ENCODE measurements at regions not wholly inside any gene's neighbourhood (a gene's known extent, or its start where the extent isn't known, plus 50 kb on each side); places are given as distances from the start of the nearest gene placed in this dataset.
"Not testable (repeated sequence)": the region's sequence is repeated elsewhere in the genome, so short reads cannot be mapped to it uniquely, and the experiment has no call there.

DNA sequence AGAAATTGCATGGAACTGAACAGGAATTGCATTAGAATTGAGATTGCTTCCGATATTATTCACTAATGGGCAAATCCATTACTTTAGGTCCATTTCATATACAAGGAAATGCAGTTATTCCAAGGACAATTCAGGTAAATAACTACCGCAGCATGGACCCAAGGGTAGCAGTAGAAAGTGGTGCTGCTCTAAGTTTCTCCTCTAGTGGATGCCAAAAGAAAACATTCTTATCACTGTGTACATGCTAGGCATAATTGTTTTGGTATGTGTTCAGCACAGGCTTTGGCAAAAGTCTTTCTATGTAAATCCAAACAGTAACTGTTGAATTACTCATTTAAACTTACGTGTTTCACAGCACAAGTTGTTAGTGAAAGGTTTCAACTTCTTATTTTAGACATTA, 890.1 kb upstream of the ADAMTS5 start:
- not testable (repeated sequence) for H3K27me3 Mint-ChIP-seq (ENCODE audit: insufficient read depth, low read depth); H3K9me3 Mint-ChIP-seq; H3K36me3 Mint-ChIP-seq; H3K4me3 ChIP-seq; H3K4me1 Mint-ChIP-seq; H3K4me1 ChIP-seq; H3K36me3 ChIP-seq; H3F3A ChIP-seq (ENCODE audit: low read depth); H3K27ac ChIP-seq; H3K9me3 ChIP-seq (ENCODE audit: low read depth); H3K79me2 ChIP-seq (ENCODE audit: low read depth); H3K4me2 ChIP-seq; H3K4me3 Mint-ChIP-seq; H3K27ac Mint-ChIP-seq; H3K9ac ChIP-seq; H2AFZ ChIP-seq (replicated peaks); H3K27me3 ChIP-seq; H4K20me1 ChIP-seq (ENCODE audit: low read depth); DNase-seq (ENCODE audit: low spot score)

DNA sequence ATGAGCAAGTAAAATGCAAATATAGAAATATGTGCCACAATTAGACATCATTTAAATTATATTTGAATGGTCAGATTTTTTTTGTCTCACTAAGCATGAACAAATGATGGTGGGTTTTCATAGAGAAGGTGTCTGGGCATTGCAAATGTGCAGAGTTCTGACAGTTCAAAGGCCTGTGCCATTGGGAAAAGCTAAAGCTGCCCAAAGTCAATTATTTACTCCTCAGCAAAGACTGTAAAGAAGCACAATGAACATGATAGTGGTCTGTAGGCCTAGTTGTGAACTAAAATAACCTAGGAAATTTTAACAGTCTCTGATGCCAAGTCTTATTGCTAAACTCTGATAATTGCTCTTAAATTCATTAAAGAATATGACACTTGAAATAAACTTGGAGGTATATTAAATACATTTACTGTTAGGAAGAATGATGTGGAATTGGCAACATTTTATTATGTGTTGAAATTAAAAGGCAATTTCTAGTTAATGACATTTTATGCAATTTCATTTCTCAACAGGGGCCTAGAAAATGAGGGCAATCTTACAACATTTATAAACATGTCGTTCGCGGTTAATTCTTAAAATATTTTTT, 874.3 kb upstream of the ADAMTS5 start:
- Histone ChIP-seq H4K20me1 (ENCODE audit: low read depth) (no peaks in the 10 kb centered on the region), H3K36me3 (no peaks in the 10 kb centered on the region), H3K27ac (no peak overlapping the region), H2AFZ (replicated peaks) (no peak overlapping the region), H3K79me2 (ENCODE audit: low read depth) (no peaks in the 10 kb centered on the region), H3K9ac (no peak overlapping the region), H3K4me2 (no peak overlapping the region), H3K4me1 (no peaks in the 10 kb centered on the region), H3F3A (ENCODE audit: low read depth) (no peaks in the 10 kb centered on the region), H3K27me3 (no peaks in the 10 kb centered on the region), H3K9me3 (ENCODE audit: low read depth) (no peaks in the 10 kb centered on the region), H3K4me3 (no peak overlapping the region)
- Mint-ChIP-seq H3K4me1 (no peaks in the 10 kb centered on the region), H3K9me3 (no peaks in the 10 kb centered on the region), H3K27ac (no peak overlapping the region), H3K36me3 (no peaks in the 10 kb centered on the region), H3K27me3 (ENCODE audit: insufficient read depth, low read depth) (no peaks in the 10 kb centered on the region), H3K4me3 (no peak overlapping the region)
- DNase-seq (ENCODE audit: low spot score), result no peak
- TF ChIP-seq, protein P1, sequence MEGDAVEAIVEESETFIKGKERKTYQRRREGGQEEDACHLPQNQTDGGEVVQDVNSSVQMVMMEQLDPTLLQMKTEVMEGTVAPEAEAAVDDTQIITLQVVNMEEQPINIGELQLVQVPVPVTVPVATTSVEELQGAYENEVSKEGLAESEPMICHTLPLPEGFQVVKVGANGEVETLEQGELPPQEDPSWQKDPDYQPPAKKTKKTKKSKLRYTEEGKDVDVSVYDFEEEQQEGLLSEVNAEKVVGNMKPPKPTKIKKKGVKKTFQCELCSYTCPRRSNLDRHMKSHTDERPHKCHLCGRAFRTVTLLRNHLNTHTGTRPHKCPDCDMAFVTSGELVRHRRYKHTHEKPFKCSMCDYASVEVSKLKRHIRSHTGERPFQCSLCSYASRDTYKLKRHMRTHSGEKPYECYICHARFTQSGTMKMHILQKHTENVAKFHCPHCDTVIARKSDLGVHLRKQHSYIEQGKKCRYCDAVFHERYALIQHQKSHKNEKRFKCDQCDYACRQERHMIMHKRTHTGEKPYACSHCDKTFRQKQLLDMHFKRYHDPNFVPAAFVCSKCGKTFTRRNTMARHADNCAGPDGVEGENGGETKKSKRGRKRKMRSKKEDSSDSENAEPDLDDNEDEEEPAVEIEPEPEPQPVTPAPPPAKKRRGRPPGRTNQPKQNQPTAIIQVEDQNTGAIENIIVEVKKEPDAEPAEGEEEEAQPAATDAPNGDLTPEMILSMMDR (IDR thresholded peaks at IDR 0.05), result no peak
- no peak for TF ChIP-seq EZH2phosphoT487 (IDR thresholded peaks at IDR 0.05)
- TF ChIP-seq EZH2 (IDR thresholded peaks at IDR 0.05), result no peak

- Mint-ChIP-seq H3K27me3 (ENCODE audit: insufficient read depth, low read depth) (no peaks in the 10 kb centered on the region), H3K4me1 (no peaks in the 10 kb centered on the region), H3K9me3 (peaks cover 2% of the 10 kb centered on the region), H3K36me3 (no peaks in the 10 kb centered on the region), H3K4me3 (no peak overlapping the region), H3K27ac (no peak overlapping the region)
- no peak overlapping the region for H3K4me2 ChIP-seq
- H3K27ac ChIP-seq, result no peak overlapping the region
- no peaks in the 10 kb centered on the region for H3K4me1 ChIP-seq
- H3K79me2 ChIP-seq (ENCODE audit: low read depth), result no peaks in the 10 kb centered on the region
- no peaks in the 10 kb centered on the region for H3K36me3 ChIP-seq
- TF ChIP-seq EZH2phosphoT487 (IDR thresholded peaks at IDR 0.05) (no peak), EZH2 (IDR thresholded peaks at IDR 0.05) (no peak)
- TF ChIP-seq, protein P1 (IDR thresholded peaks at IDR 0.05), result no peak
- H3K27me3 ChIP-seq, result no peaks in the 10 kb centered on the region
- no peak overlapping the region for H3K9ac ChIP-seq
- H4K20me1 ChIP-seq (ENCODE audit: low read depth), result no peaks in the 10 kb centered on the region
- no peak for DNase-seq (ENCODE audit: low spot score)
- H3F3A ChIP-seq (ENCODE audit: low read depth), result no peaks in the 10 kb centered on the region
- H3K4me3 ChIP-seq, result no peak overlapping the region
- H2AFZ ChIP-seq (replicated peaks), result no peak overlapping the region
- no peaks in the 10 kb centered on the region for H3K9me3 ChIP-seq (ENCODE audit: low read depth)
Observed at GRCh38 chr21:27840262-27840661, 873.4 kb upstream of the ADAMTS5 start.

- H3K9me3 ChIP-seq (ENCODE audit: low read depth), result no peaks in the 10 kb centered on the region
- TF ChIP-seq EZH2phosphoT487 (IDR thresholded peaks at IDR 0.05) (no peak), EZH2 (IDR thresholded peaks at IDR 0.05) (no peak)
- TF ChIP-seq, protein P1 (IDR thresholded peaks at IDR 0.05), result no peak
- no peak overlapping the region for H3K27ac Mint-ChIP-seq
- H3K4me1 ChIP-seq, result no peaks in the 10 kb centered on the region
- H3K79me2 ChIP-seq (ENCODE audit: low read depth), result no peaks in the 10 kb centered on the region
- H3K4me3 ChIP-seq, result no peak overlapping the region
- H3K27me3 ChIP-seq, result no peaks in the 10 kb centered on the region
- no peak overlapping the region for H2AFZ ChIP-seq (replicated peaks)
- no peaks in the 10 kb centered on the region for H3K36me3 Mint-ChIP-seq
- H3K9me3 Mint-ChIP-seq, result peaks cover 2% of the 10 kb centered on the region
- H3K4me3 Mint-ChIP-seq, result no peak overlapping the region
- no peak overlapping the region for H3K27ac ChIP-seq
- no peak overlapping the region for H3K4me2 ChIP-seq
- H3K9ac ChIP-seq, result no peak overlapping the region
- no peaks in the 10 kb centered on the region for H4K20me1 ChIP-seq (ENCODE audit: low read depth)
- H3K36me3 ChIP-seq, result no peaks in the 10 kb centered on the region
- no peaks in the 10 kb centered on the region for H3F3A ChIP-seq (ENCODE audit: low read depth)
- no peaks in the 10 kb centered on the region for H3K27me3 Mint-ChIP-seq (ENCODE audit: insufficient read depth, low read depth)
- DNase-seq (ENCODE audit: low spot score), result no peak
- no peaks in the 10 kb centered on the region for H3K4me1 Mint-ChIP-seq
Observed at GRCh38 chr21:27839512-27840115, 872.7 kb upstream of the ADAMTS5 start.
